ENCODE measurements at regions not wholly inside any gene's neighbourhood (a gene's known extent, or its start where the extent isn't known, plus 50 kb on each side); places are given as distances from the start of the nearest gene placed in this dataset.

GRCh38 chr9:129317179-129318011 is 139.3 kb upstream of the IER5L start:
- H2BK120ac ChIP-seq (ENCODE audit: low read depth, low read length) = no peak overlapping the region
- peak overlapping the region; percentile 33 for H4K8ac ChIP-seq (ENCODE audit: low read length)
- H3K23ac ChIP-seq (ENCODE audit: low read length in 2 of 2) = no peak overlapping the region
- H3K9me3 ChIP-seq (ENCODE audit: control insufficient read depth, low read length) = no peaks in the 10 kb centered on the region
- no peaks in the 10 kb centered on the region for H3K27me3 ChIP-seq (ENCODE audit: control insufficient read depth in 1 of 2, insufficient read depth in 1 of 2, low read length in 2 of 2)
- no peak for DNase-seq
- no peak overlapping the region for H3K27ac ChIP-seq (ENCODE audit: low read length, poor library complexity, severe bottlenecking)
- H2BK15ac ChIP-seq (ENCODE audit: low read depth, poor library complexity, severe bottlenecking) = peak overlapping the region; percentile 73
- peak overlapping the region in 1 of 2 experiments; percentile 55 for H3K4ac ChIP-seq (ENCODE audit: low read depth in 1 of 2, low read length in 2 of 2)
- H3K4me2 ChIP-seq (ENCODE audit: low read length, poor library complexity, severe bottlenecking) = no peak overlapping the region
- no peaks in the 10 kb centered on the region for H3K79me1 ChIP-seq (replicated peaks; ENCODE audit: low read length, poor library complexity, severe bottlenecking)
- H3K14ac ChIP-seq (ENCODE audit: low read length in 2 of 2) = no peak overlapping the region
- no peak overlapping the region for H2BK5ac ChIP-seq (ENCODE audit: low read depth, low read length, poor library complexity, severe bottlenecking)
- H3K4me1 ChIP-seq (ENCODE audit: control insufficient read depth, insufficient read depth, low read depth, low read length) = peaks cover 36% of the 10 kb centered on the region
- peak overlapping the region; percentile 20 for H2AFZ ChIP-seq (ENCODE audit: low read depth, low read length)
- peak overlapping the region; percentile 30 for H4K91ac ChIP-seq (ENCODE audit: low read length)
- WGBS = 81% methylated on average over 13 of the region's 13 CpGs
- peak overlapping the region; percentile 91 to 95 for H2BK12ac ChIP-seq (ENCODE audit: low read length in 2 of 2)
- H3K4me3 ChIP-seq (ENCODE audit: insufficient read depth in 1 of 2, low read depth in 1 of 2, low read length in 2 of 2) = no peak overlapping the region
- peak overlapping the region; percentile 21 for H2AK5ac ChIP-seq (ENCODE audit: low read length, severe bottlenecking)
- H3K9ac ChIP-seq (ENCODE audit: low read length) = peak overlapping the region; percentile 57
- H3K36me3 ChIP-seq (ENCODE audit: control insufficient read depth in 1 of 2, insufficient read depth in 2 of 2, low read depth in 1 of 2, low read length in 2 of 2) = no peaks in the 10 kb centered on the region
- peak overlapping the region; percentile 34 to 75 for H3K18ac ChIP-seq (ENCODE audit: low read depth in 1 of 2, low read length in 2 of 2)

- Histone ChIP-seq H2BK12ac (ENCODE audit: low read length in 2 of 2) (peak overlapping the region; percentile 72 to 98), H2AFZ (ENCODE audit: low read depth, low read length) (no peak overlapping the region), H3K79me1 (replicated peaks; ENCODE audit: low read length, poor library complexity, severe bottlenecking) (no peaks in the 10 kb centered on the region), H3K27ac (ENCODE audit: low read length, poor library complexity, severe bottlenecking) (no peak overlapping the region), H4K91ac (ENCODE audit: low read length) (peak overlapping the region; percentile 57), H3K36me3 (ENCODE audit: control insufficient read depth in 1 of 2, insufficient read depth in 2 of 2, low read depth in 1 of 2, low read length in 2 of 2) (no peaks in the 10 kb centered on the region), H3K9ac (ENCODE audit: low read length) (peak overlapping the region; percentile 79), H3K18ac (ENCODE audit: low read depth in 1 of 2, low read length in 2 of 2) (peak overlapping the region; percentile 23 to 78), H3K14ac (ENCODE audit: low read length in 2 of 2) (peak overlapping the region in 1 of 2 experiments; percentile 46), H3K4me2 (ENCODE audit: low read length, poor library complexity, severe bottlenecking) (no peak overlapping the region), H2BK120ac (ENCODE audit: low read depth, low read length) (peak overlapping the region; percentile 39), H4K8ac (ENCODE audit: low read length) (no peak overlapping the region), H3K9me3 (ENCODE audit: control insufficient read depth, low read length) (no peaks in the 10 kb centered on the region), H3K23ac (ENCODE audit: low read length in 2 of 2) (no peak overlapping the region), H2BK15ac (ENCODE audit: low read depth, poor library complexity, severe bottlenecking) (peak overlapping the region; percentile 39), H2BK5ac (ENCODE audit: low read depth, low read length, poor library complexity, severe bottlenecking) (no peak overlapping the region), H3K27me3 (ENCODE audit: control insufficient read depth in 1 of 2, insufficient read depth in 1 of 2, low read length in 2 of 2) (no peaks in the 10 kb centered on the region), H3K4me3 (ENCODE audit: insufficient read depth in 1 of 2, low read depth in 1 of 2, low read length in 2 of 2) (no peak overlapping the region), H2AK5ac (ENCODE audit: low read length, severe bottlenecking) (no peak overlapping the region), H3K4ac (ENCODE audit: low read depth in 1 of 2, low read length in 2 of 2) (peak overlapping the region; percentile 47 to 87), H3K4me1 (ENCODE audit: control insufficient read depth, insufficient read depth, low read depth, low read length) (peaks cover 36% of the 10 kb centered on the region)
- DNase-seq = no peak
- WGBS = 98% methylated on average over 14 of the region's 14 CpGs
Observed at GRCh38 chr9:129316281-129317030, 138.4 kb upstream of the IER5L start.

GRCh38 chr9:129313331-129313955 is 135.4 kb upstream of the IER5L start:
- 87% methylated on average over 10 of the region's 10 CpGs for WGBS

More at GRCh38 chr9:129313331-129313955, 135.4 kb upstream of the IER5L start:
- peak overlapping the region in 1 of 2 experiments; percentile 29 for H3K4ac ChIP-seq (ENCODE audit: low read depth in 1 of 2, low read length in 2 of 2)
- peak overlapping the region in 1 of 2 experiments; percentile 56 for H3K18ac ChIP-seq (ENCODE audit: low read depth in 1 of 2, low read length in 2 of 2)
- peak overlapping the region; percentile 59 for H2AK5ac ChIP-seq (ENCODE audit: low read length, severe bottlenecking)
- no peak overlapping the region for H3K23ac ChIP-seq (ENCODE audit: low read length in 2 of 2)
- peak overlapping the region; percentile 37 for H4K91ac ChIP-seq (ENCODE audit: low read length)
- no peaks in the 10 kb centered on the region for H3K36me3 ChIP-seq (ENCODE audit: control insufficient read depth in 1 of 2, insufficient read depth in 2 of 2, low read depth in 1 of 2, low read length in 2 of 2)
- no peak overlapping the region for H3K27ac ChIP-seq (ENCODE audit: low read length, poor library complexity, severe bottlenecking)
- no peaks in the 10 kb centered on the region for H3K9me3 ChIP-seq (ENCODE audit: control insufficient read depth, low read length)
- H2BK5ac ChIP-seq (ENCODE audit: low read depth, low read length, poor library complexity, severe bottlenecking) = no peak overlapping the region
- H3K4me2 ChIP-seq (ENCODE audit: low read length, poor library complexity, severe bottlenecking) = no peak overlapping the region
- H2BK15ac ChIP-seq (ENCODE audit: low read depth, poor library complexity, severe bottlenecking) = peak overlapping the region; percentile 20
- peaks cover 0 to 4% of the 10 kb centered on the region in 2 experiments for H3K27me3 ChIP-seq (ENCODE audit: control insufficient read depth in 1 of 2, insufficient read depth in 1 of 2, low read length in 2 of 2)
- no peak overlapping the region for H3K9ac ChIP-seq (ENCODE audit: low read length)
- H4K8ac ChIP-seq (ENCODE audit: low read length) = no peak overlapping the region
- H2AFZ ChIP-seq (ENCODE audit: low read depth, low read length) = no peak overlapping the region
- no peak overlapping the region for H2BK120ac ChIP-seq (ENCODE audit: low read depth, low read length)
- DNase-seq = no peak
- no peaks in the 10 kb centered on the region for H3K79me1 ChIP-seq (replicated peaks; ENCODE audit: low read length, poor library complexity, severe bottlenecking)
- H3K4me1 ChIP-seq (ENCODE audit: control insufficient read depth, insufficient read depth, low read depth, low read length) = peaks cover 15% of the 10 kb centered on the region
- H3K4me3 ChIP-seq (ENCODE audit: insufficient read depth in 1 of 2, low read depth in 1 of 2, low read length in 2 of 2) = no peak overlapping the region
- peak overlapping the region; percentile 51 to 81 for H2BK12ac ChIP-seq (ENCODE audit: low read length in 2 of 2)
- no peak overlapping the region for H3K14ac ChIP-seq (ENCODE audit: low read length in 2 of 2)

All from mesenchymal stem cell (in vitro differentiated cells and primary cell).